ENCODE measurements at regions not wholly inside any gene's neighbourhood (a gene's known extent, or its start where the extent isn't known, plus 50 kb on each side); places are given as distances from the start of the nearest gene placed in this dataset.

- CTCF ChIA-PET (ENCODE audit: low intra/inter-chr PET ratio, low total read pairs): no interaction called here
These were observed 101.3 kb upstream of the C1orf21 start for GRCh38 chr1:184285401-184286087.

More at GRCh38 chr1:184285401-184286087, 101.3 kb upstream of the C1orf21 start:
- Histone ChIP-seq H3K9me3 (ENCODE audit: low read length) (peaks cover 15% of the 10 kb centered on the region), H3K4me1 (ENCODE audit: insufficient read depth, low read length) (no peaks in the 10 kb centered on the region), H2AFZ (ENCODE audit: low read length) (no peak overlapping the region), H3K4me3 (replicated peaks in 1 of 3; ENCODE audit: insufficient read depth in 1 of 3, low read depth in 2 of 3, low read length in 3 of 3) (no peak overlapping the region), H3K27me3 (ENCODE audit: control insufficient read depth in 1 of 2, insufficient read depth in 2 of 2, low read length in 2 of 2) (no peaks in the 10 kb centered on the region), H3K27ac (ENCODE audit: extremely low read length, insufficient read depth, low read length) (no peak overlapping the region), H4K20me1 (ENCODE audit: insufficient read depth, low read length) (no peaks in the 10 kb centered on the region), H3K36me3 (replicated peaks in 1 of 2; ENCODE audit: control insufficient read depth in 1 of 2, insufficient read depth in 2 of 2, low read length in 2 of 2) (no peaks in the 10 kb centered on the region), H3K4me2 (ENCODE audit: low read depth, low read length) (no peak overlapping the region), H3K9ac (ENCODE audit: insufficient read depth, low read depth, low read length) (no peak overlapping the region), H3K79me2 (ENCODE audit: insufficient read depth, low read length) (no peaks in the 10 kb centered on the region)
- ATAC-seq (no peak), FAIRE-seq (no peak), DNase-seq (ENCODE audit: low spot score) (no peak)
- TF ChIP-seq SRSF9 (IDR thresholded peaks at IDR 0.05; ENCODE audit: borderline replicate concordance, insufficient read depth, low read depth, low read length, poor library complexity, severe bottlenecking): no peak
- no peak for TF ChIP-seq ZKSCAN1 (IDR thresholded peaks at IDR 0.05; ENCODE audit: low read length)
- TF ChIP-seq KAT8 (CRISPR knock-in tag; IDR thresholded peaks at IDR 0.05): no peak
- no peak for TF ChIP-seq SNAPC2 (CRISPR knock-in tag; IDR thresholded peaks at IDR 0.05)
- TF ChIP-seq NCOA2 (CRISPR knock-in tag; IDR thresholded peaks at IDR 0.05): no peak
- no peak for TF ChIP-seq ISX (CRISPR knock-in tag; conservative IDR thresholded peaks at IDR 0.05)
- no peak for TF ChIP-seq HDAC1 (CRISPR knock-in tag; IDR thresholded peaks at IDR 0.05)
- no peak for TF ChIP-seq SRY (CRISPR knock-in tag; IDR thresholded peaks at IDR 0.05)
- no peak for TF ChIP-seq ZNF232 (CRISPR knock-in tag; IDR thresholded peaks at IDR 0.05; ENCODE audit: borderline replicate concordance)
- TF ChIP-seq NFE2L2 (IDR thresholded peaks at IDR 0.05; ENCODE audit: low read length): no peak
- no peak for TF ChIP-seq ZNF644 (CRISPR knock-in tag; IDR thresholded peaks at IDR 0.05; ENCODE audit: low read depth)
- TF ChIP-seq NFATC3 (CRISPR knock-in tag; IDR thresholded peaks at IDR 0.05): no peak
- TF ChIP-seq SP1 (IDR thresholded peaks at IDR 0.05): no peak
- TF ChIP-seq SP1 (CRISPR knock-in tag; IDR thresholded peaks at IDR 0.05): no peak
- no peak for TF ChIP-seq ZNF138 (CRISPR knock-in tag; IDR thresholded peaks at IDR 0.05; ENCODE audit: low read depth)
- no peak for TF ChIP-seq ZNF704 (CRISPR knock-in tag; IDR thresholded peaks at IDR 0.05; ENCODE audit: borderline replicate concordance)
- no peak for TF ChIP-seq CSRNP2 (CRISPR knock-in tag; conservative IDR thresholded peaks at IDR 0.05; ENCODE audit: low read depth)
- no peak for TF ChIP-seq TCF7L2 (IDR thresholded peaks at IDR 0.05; ENCODE audit: low read depth, low read length)
- no peak for TF ChIP-seq ZNF598 (CRISPR knock-in tag; IDR thresholded peaks at IDR 0.05; ENCODE audit: borderline replicate concordance)
- no peak for TF ChIP-seq E2F5 (CRISPR knock-in tag; conservative IDR thresholded peaks at IDR 0.05)
- no peak for TF ChIP-seq CTCF (CRISPR knock-in tag; IDR thresholded peaks at IDR 0.05)
- in situ Hi-C loops (cut with HindIII; ENCODE audit: extremely low pct_ligation_motif_present, low pct_unique_long_range_greater_than_20kb): no loop called here
- BruUV-seq (replicated peaks): no TSS peak
- POLR2A ChIA-PET: no interaction called here
- intact Hi-C loops (cut with micrococcal nuclease; ENCODE audit: unreplicated experiment): no loop called here
- 1% methylated on average over 4 of the region's 4 CpGs for whole genome bisulfite sequencing (ENCODE audit: low lambda C conversion rate)
